ENCODE measurements at regions not wholly inside any gene's neighbourhood (a gene's known extent, or its start where the extent isn't known, plus 50 kb on each side); places are given as distances from the start of the nearest gene placed in this dataset.
"Not testable (repeated sequence)": the region's sequence is repeated elsewhere in the genome, so short reads cannot be mapped to it uniquely, and the experiment has no call there.

GRCh38 chr10:105734479-105734878, 1093.4 kb downstream of the SORCS3 start:
- no peak for DNase-seq (ENCODE audit: low spot score)
- Histone ChIP-seq H3K36me3 (no peaks in the 10 kb centered on the region), H3K4me3 (no peak overlapping the region), H3K4me1 (no peaks in the 10 kb centered on the region), H3K27ac (no peak overlapping the region), H3K27me3 (no peaks in the 10 kb centered on the region), H3K9me3 (no peaks in the 10 kb centered on the region)
- no peak for TF ChIP-seq CTCF (IDR thresholded peaks at IDR 0.05)

DNA sequence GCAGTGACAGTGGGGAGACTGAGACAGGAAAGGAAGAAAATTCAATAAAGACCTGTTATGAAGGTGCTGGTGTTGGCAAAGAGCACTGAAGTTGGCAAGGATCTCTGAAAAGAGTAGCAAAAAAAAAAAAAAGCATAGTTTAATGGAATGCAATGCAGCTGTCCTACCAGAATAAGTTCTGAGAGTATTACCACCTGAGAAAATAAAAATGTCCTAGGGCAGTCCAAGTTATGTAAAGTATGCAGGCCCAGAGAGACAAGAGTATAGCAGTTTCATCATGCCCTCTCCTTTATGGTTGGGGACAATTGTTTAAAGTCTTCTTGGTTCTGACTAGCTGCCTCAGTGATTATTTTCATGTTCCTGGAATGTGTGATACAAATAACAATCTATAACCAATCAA, 1092.8 kb downstream of the SORCS3 start:
- no peak for DNase-seq (ENCODE audit: low spot score)
- Histone ChIP-seq H3K4me1 (no peaks in the 10 kb centered on the region), H3K27ac (no peak overlapping the region), H3K4me3 (no peak overlapping the region), H3K36me3 (no peaks in the 10 kb centered on the region), H3K9me3 (no peaks in the 10 kb centered on the region), H3K27me3 (no peaks in the 10 kb centered on the region)
- TF ChIP-seq CTCF (IDR thresholded peaks at IDR 0.05): no peak

- no peaks in the 10 kb centered on the region for H3K9me3 ChIP-seq
- no peak overlapping the region for H3K4me3 ChIP-seq
- H3K27me3 ChIP-seq: no peaks in the 10 kb centered on the region
- no peaks in the 10 kb centered on the region for H3K36me3 ChIP-seq
- H3K4me1 ChIP-seq: no peaks in the 10 kb centered on the region
- H3K27ac ChIP-seq: no peak overlapping the region
- TF ChIP-seq CTCF (IDR thresholded peaks at IDR 0.05): no peak
- no peak for DNase-seq (ENCODE audit: low spot score)
Observed at GRCh38 chr10:105729428-105729827, 1088.3 kb downstream of the SORCS3 start.

DNA sequence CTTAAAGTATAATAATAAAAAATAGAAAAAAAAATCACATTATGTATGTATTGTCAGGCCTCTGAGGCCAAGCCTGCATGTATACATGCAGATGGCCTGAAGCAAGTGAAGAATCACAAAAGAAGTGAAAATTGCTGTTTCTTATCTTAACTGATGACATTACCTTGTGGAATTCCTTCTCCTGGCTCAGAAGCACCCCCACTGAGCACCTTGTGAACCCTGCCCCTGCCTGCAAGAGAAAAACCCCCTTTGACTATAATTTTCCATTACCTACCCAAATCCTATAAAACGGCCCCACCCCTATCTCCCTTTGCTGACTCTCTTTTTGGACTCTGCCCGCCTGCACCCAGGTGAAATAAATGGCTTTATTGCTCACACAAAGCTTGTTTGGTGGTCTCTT, 1086.5 kb downstream of the SORCS3 start:
- H3K27me3 ChIP-seq; H3K27ac ChIP-seq; H3K9me3 ChIP-seq; H3K4me1 ChIP-seq; DNase-seq (ENCODE audit: low spot score); H3K4me3 ChIP-seq; H3K36me3 ChIP-seq: not testable (repeated sequence)

GRCh38 chr10:105727131-105727530, 1086.0 kb downstream of the SORCS3 start:
- no peak overlapping the region for H3K4me3 ChIP-seq
- H3K27ac ChIP-seq: no peak overlapping the region
- H3K36me3 ChIP-seq: no peaks in the 10 kb centered on the region
- H3K27me3 ChIP-seq: no peaks in the 10 kb centered on the region
- DNase-seq (ENCODE audit: low spot score): no peak
- no peak for TF ChIP-seq CTCF (IDR thresholded peaks at IDR 0.05)
- no peaks in the 10 kb centered on the region for H3K9me3 ChIP-seq
- no peaks in the 10 kb centered on the region for H3K4me1 ChIP-seq

DNA sequence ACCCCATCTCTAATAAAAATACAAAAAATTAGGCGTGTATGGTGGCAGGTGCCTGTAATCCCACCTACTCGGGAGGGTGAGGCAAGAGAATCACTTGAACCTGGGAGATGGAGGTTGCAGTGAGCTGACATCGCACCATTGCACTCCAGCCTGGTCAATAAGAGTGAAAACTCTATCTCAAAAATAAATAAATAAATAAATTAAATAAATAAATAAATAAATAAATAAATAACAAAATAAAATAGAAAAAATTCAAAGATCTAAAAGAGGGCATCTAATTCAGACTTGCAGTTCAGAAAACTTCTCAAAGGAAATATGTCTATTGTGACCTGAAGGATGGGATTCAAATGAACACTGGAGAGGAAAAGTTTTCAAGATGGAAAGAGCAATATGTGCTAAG, 1085.1 kb downstream of the SORCS3 start:
- Histone ChIP-seq H3K4me3 (no peak overlapping the region), H3K9me3 (no peaks in the 10 kb centered on the region), H3K27ac (no peak overlapping the region), H3K27me3 (no peaks in the 10 kb centered on the region), H3K4me1 (no peaks in the 10 kb centered on the region), H3K36me3 (no peaks in the 10 kb centered on the region)
- TF ChIP-seq CTCF (IDR thresholded peaks at IDR 0.05): no peak
- DNase-seq (ENCODE audit: low spot score): no peak

Data from right atrium auricular region (tissue), 2 donors.